ENCODE measurements at regions not wholly inside any gene's neighbourhood (a gene's known extent, or its start where the extent isn't known, plus 50 kb on each side); places are given as distances from the start of the nearest gene placed in this dataset.

- no peaks in the 10 kb centered on the region for H3K27me3 ChIP-seq (ENCODE audit: insufficient read depth, insufficient read length)
- H3K36me3 ChIP-seq (ENCODE audit: insufficient read depth, insufficient read length, low read length), result no peaks in the 10 kb centered on the region
- H3K4me3 ChIP-seq (ENCODE audit: insufficient read length, low read depth), result no peak overlapping the region
- no peaks in the 10 kb centered on the region for H3K9me3 ChIP-seq (ENCODE audit: insufficient read depth, low read length)
- H3K4me1 ChIP-seq (ENCODE audit: insufficient read depth, insufficient read length), result no peaks in the 10 kb centered on the region
- no peak for DNase-seq (ENCODE audit: low read depth, low spot score)
- TF ChIP-seq SUZ12 (IDR thresholded peaks at IDR 0.05; ENCODE audit: extremely low read depth, insufficient read depth, insufficient read length), result no peak
- TF ChIP-seq YY1 (IDR thresholded peaks at IDR 0.05; ENCODE audit: insufficient read depth, insufficient read length), result no peak
- no peak for TF ChIP-seq ZNF274 (IDR thresholded peaks at IDR 0.05; ENCODE audit: low read depth, low read length)
- no peak overlapping the region for H3K9ac ChIP-seq (ENCODE audit: insufficient read length, low read depth)
These were observed 133.8 kb upstream of the MEF2C start for GRCh38 chr5:89016741-89017303.

DNA sequence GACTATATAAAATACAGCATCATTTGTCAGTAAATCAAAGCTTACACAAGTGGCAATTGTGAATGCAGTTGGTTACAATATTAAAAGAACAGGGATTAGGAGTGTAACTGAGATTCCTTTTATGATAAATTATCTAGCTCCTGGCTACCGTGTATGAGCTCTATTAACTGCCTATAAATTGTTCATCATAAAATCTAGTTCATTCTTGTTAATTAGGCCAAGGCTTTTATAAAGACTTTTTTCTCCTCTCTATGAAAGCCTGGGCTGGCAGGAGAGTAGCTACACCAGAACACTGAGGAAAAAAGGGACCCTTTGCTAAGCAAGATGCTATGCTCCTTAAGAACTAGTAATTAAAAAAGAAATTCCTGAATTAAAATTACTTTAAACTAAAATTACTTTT is 132.4 kb upstream of the MEF2C start:
- Histone ChIP-seq H3K36me3 (ENCODE audit: insufficient read depth, insufficient read length, low read length) (no peaks in the 10 kb centered on the region), H3K4me3 (ENCODE audit: insufficient read length, low read depth) (no peak overlapping the region), H3K4me1 (ENCODE audit: insufficient read depth, insufficient read length) (no peaks in the 10 kb centered on the region), H3K9me3 (ENCODE audit: insufficient read depth, low read length) (no peaks in the 10 kb centered on the region), H3K9ac (ENCODE audit: insufficient read length, low read depth) (no peak overlapping the region), H3K27me3 (ENCODE audit: insufficient read depth, insufficient read length) (no peaks in the 10 kb centered on the region)
- no peak for DNase-seq (ENCODE audit: low read depth, low spot score)
- TF ChIP-seq ZNF274 (IDR thresholded peaks at IDR 0.05; ENCODE audit: low read depth, low read length) (no peak), SUZ12 (IDR thresholded peaks at IDR 0.05; ENCODE audit: extremely low read depth, insufficient read depth, insufficient read length) (no peak), YY1 (IDR thresholded peaks at IDR 0.05; ENCODE audit: insufficient read depth, insufficient read length) (no peak)

GRCh38 chr5:89011778-89012711 is 129.1 kb upstream of the MEF2C start:
- TF ChIP-seq ZNF274 (IDR thresholded peaks at IDR 0.05; ENCODE audit: low read depth, low read length), result no peak
- TF ChIP-seq YY1 (IDR thresholded peaks at IDR 0.05; ENCODE audit: insufficient read depth, insufficient read length), result no peak
- TF ChIP-seq SUZ12 (IDR thresholded peaks at IDR 0.05; ENCODE audit: extremely low read depth, insufficient read depth, insufficient read length), result no peak
- H3K27me3 ChIP-seq (ENCODE audit: insufficient read depth, insufficient read length), result no peaks in the 10 kb centered on the region
- no peak overlapping the region for H3K9ac ChIP-seq (ENCODE audit: insufficient read length, low read depth)

DNA sequence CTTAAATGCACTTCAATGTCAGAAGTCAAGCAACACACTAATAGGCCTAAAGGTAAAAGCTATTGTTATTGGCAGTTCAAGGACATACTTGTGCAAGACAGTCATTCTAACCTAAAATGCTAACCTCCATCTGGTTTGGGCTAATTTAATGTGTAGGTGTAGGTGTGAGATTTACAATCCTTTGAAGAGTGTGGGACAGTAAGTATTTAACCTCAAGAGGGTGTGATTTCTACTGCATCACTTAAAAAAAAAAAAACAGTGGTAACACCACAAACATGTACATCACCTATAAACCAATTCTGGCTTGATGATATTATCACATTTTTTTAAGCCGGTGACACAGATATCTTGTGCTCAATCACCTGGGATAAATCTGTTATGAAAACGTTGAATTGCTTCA is 127.5 kb upstream of the MEF2C start:
- DNase-seq (ENCODE audit: low read depth, low spot score), result no peak
- TF ChIP-seq ZNF274 (IDR thresholded peaks at IDR 0.05; ENCODE audit: low read depth, low read length) (no peak), YY1 (IDR thresholded peaks at IDR 0.05; ENCODE audit: insufficient read depth, insufficient read length) (no peak), SUZ12 (IDR thresholded peaks at IDR 0.05; ENCODE audit: extremely low read depth, insufficient read depth, insufficient read length) (no peak)

More at GRCh38 chr5:89011778-89012711, 129.1 kb upstream of the MEF2C start:
- Histone ChIP-seq H3K4me3 (ENCODE audit: insufficient read length, low read depth) (no peak overlapping the region), H3K36me3 (ENCODE audit: insufficient read depth, insufficient read length, low read length) (no peaks in the 10 kb centered on the region), H3K9me3 (ENCODE audit: insufficient read depth, low read length) (no peaks in the 10 kb centered on the region), H3K4me1 (ENCODE audit: insufficient read depth, insufficient read length) (no peaks in the 10 kb centered on the region)
- no peak for DNase-seq (ENCODE audit: low read depth, low spot score)

GRCh38 chr5:89008291-89008690 is 125.3 kb upstream of the MEF2C start:
- Histone ChIP-seq H3K9ac (ENCODE audit: insufficient read length, low read depth) (no peak overlapping the region), H3K27me3 (ENCODE audit: insufficient read depth, insufficient read length) (no peaks in the 10 kb centered on the region), H3K4me3 (ENCODE audit: insufficient read length, low read depth) (no peak overlapping the region), H3K36me3 (ENCODE audit: insufficient read depth, insufficient read length, low read length) (no peaks in the 10 kb centered on the region), H3K9me3 (ENCODE audit: insufficient read depth, low read length) (no peaks in the 10 kb centered on the region), H3K4me1 (ENCODE audit: insufficient read depth, insufficient read length) (no peaks in the 10 kb centered on the region)
- no peak for TF ChIP-seq SUZ12 (IDR thresholded peaks at IDR 0.05; ENCODE audit: extremely low read depth, insufficient read depth, insufficient read length)
- no peak for TF ChIP-seq ZNF274 (IDR thresholded peaks at IDR 0.05; ENCODE audit: low read depth, low read length)
- no peak for DNase-seq (ENCODE audit: low read depth, low spot score)

More for the DNA sequence above, 127.5 kb upstream of the MEF2C start:
- Histone ChIP-seq H3K27me3 (ENCODE audit: insufficient read depth, insufficient read length) (no peaks in the 10 kb centered on the region), H3K4me3 (ENCODE audit: insufficient read length, low read depth) (no peak overlapping the region), H3K9me3 (ENCODE audit: insufficient read depth, low read length) (no peaks in the 10 kb centered on the region), H3K36me3 (ENCODE audit: insufficient read depth, insufficient read length, low read length) (no peaks in the 10 kb centered on the region), H3K9ac (ENCODE audit: insufficient read length, low read depth) (no peak overlapping the region), H3K4me1 (ENCODE audit: insufficient read depth, insufficient read length) (no peaks in the 10 kb centered on the region)

- H3K4me3 ChIP-seq (ENCODE audit: insufficient read length, low read depth), result no peak overlapping the region
- H3K36me3 ChIP-seq (ENCODE audit: insufficient read depth, insufficient read length, low read length), result no peaks in the 10 kb centered on the region
- DNase-seq (ENCODE audit: low read depth, low spot score), result no peak
- TF ChIP-seq ZNF274 (IDR thresholded peaks at IDR 0.05; ENCODE audit: low read depth, low read length) (no peak), SUZ12 (IDR thresholded peaks at IDR 0.05; ENCODE audit: extremely low read depth, insufficient read depth, insufficient read length) (no peak), YY1 (IDR thresholded peaks at IDR 0.05; ENCODE audit: insufficient read depth, insufficient read length) (no peak)
- H3K4me1 ChIP-seq (ENCODE audit: insufficient read depth, insufficient read length), result no peaks in the 10 kb centered on the region
- no peaks in the 10 kb centered on the region for H3K9me3 ChIP-seq (ENCODE audit: insufficient read depth, low read length)
- H3K9ac ChIP-seq (ENCODE audit: insufficient read length, low read depth), result no peak overlapping the region
- H3K27me3 ChIP-seq (ENCODE audit: insufficient read depth, insufficient read length), result no peaks in the 10 kb centered on the region
These were observed 123.0 kb upstream of the MEF2C start for GRCh38 chr5:89005990-89006389.

- no peaks in the 10 kb centered on the region for H3K27me3 ChIP-seq (ENCODE audit: insufficient read depth, insufficient read length)
- no peak for TF ChIP-seq YY1 (IDR thresholded peaks at IDR 0.05; ENCODE audit: insufficient read depth, insufficient read length)
- no peak for TF ChIP-seq ZNF274 (IDR thresholded peaks at IDR 0.05; ENCODE audit: low read depth, low read length)
- TF ChIP-seq SUZ12 (IDR thresholded peaks at IDR 0.05; ENCODE audit: extremely low read depth, insufficient read depth, insufficient read length), result no peak
- DNase-seq (ENCODE audit: low read depth, low spot score), result no peak
- H3K9me3 ChIP-seq (ENCODE audit: insufficient read depth, low read length), result no peaks in the 10 kb centered on the region
- no peaks in the 10 kb centered on the region for H3K36me3 ChIP-seq (ENCODE audit: insufficient read depth, insufficient read length, low read length)
- no peaks in the 10 kb centered on the region for H3K4me1 ChIP-seq (ENCODE audit: insufficient read depth, insufficient read length)
- no peak overlapping the region for H3K4me3 ChIP-seq (ENCODE audit: insufficient read length, low read depth)
- no peak overlapping the region for H3K9ac ChIP-seq (ENCODE audit: insufficient read length, low read depth)
These were observed 121.4 kb upstream of the MEF2C start for GRCh38 chr5:89004379-89004778.

Measured in NT2/D1 (cell line).